ENCODE measurements at regions not wholly inside any gene's neighbourhood (a gene's known extent, or its start where the extent isn't known, plus 50 kb on each side); places are given as distances from the start of the nearest gene placed in this dataset.
"Not testable (repeated sequence)": the region's sequence is repeated elsewhere in the genome, so short reads cannot be mapped to it uniquely, and the experiment has no call there.

DNA sequence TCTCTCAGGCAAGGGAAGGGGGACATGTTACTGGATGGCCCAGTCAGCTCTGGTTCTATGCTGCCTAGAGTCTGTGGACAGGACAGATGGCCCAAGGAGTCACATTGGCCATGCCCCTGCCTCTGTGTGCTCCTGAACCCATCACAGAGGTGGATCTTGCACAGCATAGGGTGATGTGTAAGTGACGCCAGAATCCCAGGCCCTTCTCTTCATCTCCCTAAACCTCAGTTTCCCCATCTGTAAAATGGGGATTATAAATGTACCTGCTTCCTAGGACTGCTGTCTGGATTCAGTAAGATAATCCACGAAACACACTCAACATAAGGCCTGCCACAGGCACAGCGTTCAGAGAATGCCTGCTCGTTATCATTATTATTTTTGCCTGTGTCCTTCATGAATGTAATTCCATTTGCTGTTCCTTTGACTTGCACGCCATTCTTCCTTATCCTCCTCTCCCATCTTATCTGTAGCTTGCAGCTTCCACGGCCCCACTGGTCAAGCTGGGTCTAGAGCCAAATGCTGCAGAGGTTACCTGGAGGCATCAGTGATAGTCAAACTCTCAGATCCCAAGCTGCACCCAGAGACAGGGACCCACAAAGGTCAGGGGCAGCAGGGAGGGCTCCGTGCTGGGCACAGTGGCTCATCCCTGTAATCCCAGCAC lies 207.0 kb downstream of the MN1 start:
- no peak for DNase-seq (ENCODE audit: low spot score)

DNA sequence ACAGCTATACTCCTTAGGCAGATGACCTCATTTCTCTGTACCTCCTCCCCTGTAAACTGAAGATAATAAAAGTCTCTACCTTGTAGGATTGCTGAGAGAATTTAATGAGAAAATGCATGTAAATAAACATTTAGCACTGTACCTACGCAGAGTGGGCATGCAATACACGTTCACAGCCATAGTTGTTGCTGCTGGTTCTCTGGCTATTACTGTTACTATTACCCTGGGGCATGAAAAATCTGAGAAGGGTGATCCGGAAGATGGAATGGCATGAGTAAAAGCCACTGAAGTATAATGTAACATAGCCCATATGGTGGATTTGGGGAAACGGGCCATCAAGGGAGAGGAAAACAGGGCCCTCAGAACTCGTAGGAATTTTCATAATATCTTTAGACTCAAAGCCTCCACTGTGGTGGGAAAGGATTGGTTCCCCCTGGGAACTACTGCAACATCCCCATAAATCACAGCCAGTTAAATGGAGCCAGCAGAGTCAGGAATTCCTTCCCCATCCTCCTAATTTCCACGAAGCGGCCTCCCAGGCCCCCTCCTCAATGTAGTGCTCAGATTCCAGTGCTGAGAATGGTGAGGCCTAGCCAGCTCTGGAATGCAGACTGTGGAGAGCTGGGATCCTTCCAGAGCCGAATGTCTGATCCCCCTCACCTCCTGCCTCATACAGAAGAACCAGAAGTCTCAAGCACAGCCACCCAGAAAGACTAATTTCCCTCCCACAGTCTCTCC lies 205.3 kb downstream of the MN1 start:
- DNase-seq (ENCODE audit: low spot score) = no peak

DNA sequence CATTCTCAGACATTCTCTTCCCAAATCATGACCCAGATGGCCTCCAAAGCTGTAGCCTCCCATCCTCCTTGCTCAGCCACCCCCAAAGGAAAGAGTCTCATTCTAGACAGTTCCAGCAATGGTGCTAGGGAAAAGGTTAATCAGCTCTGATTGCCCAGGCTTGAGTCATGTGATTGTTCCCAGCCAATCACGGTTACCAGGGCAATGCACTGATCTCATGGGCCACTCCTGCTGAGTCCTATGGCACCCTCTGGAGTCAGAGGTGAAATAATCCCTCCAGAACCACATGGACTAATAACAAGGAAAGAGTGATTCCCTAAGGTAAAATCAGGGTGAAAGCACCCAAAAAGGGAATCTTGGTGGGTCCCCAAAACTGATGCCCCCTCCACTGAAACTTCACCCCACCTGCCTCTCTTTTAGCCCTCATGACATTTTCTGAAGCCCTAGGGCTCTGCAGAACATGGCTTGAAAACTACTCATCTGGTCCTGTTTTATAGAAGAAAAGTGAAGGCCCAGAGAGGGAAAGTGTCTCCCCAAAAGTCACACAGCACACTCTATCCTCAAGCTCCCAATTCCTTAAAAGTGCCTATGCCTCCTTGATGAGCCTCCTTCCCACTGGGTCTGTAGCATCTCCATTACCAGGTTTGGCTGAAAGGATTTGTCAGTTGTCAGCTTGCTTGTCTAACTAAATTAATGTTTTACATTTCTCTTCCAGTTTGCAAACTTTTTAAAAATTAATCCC lies 203.7 kb downstream of the MN1 start:
- no peak for DNase-seq (ENCODE audit: low spot score)

DNA sequence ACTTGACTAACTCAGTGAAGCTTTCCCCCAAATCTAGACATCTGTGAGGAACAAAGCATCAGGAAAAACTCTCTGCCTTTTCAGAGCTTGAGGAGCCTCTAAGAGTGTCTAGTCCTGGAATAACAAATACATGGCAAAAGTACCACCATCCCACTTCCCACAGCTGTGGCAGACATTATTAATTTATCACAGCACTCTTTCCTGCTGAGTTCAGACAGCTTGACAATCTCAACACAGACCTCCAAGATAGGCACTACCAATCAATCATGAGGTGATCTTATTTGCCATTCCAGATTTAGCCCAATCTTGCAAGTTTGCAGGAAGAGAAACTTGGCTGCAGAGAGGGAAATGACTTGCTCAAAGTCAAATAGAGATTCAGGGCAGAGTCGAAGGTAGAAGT lies 202.8 kb downstream of the MN1 start:
- no peak for DNase-seq (ENCODE audit: low spot score)

DNA sequence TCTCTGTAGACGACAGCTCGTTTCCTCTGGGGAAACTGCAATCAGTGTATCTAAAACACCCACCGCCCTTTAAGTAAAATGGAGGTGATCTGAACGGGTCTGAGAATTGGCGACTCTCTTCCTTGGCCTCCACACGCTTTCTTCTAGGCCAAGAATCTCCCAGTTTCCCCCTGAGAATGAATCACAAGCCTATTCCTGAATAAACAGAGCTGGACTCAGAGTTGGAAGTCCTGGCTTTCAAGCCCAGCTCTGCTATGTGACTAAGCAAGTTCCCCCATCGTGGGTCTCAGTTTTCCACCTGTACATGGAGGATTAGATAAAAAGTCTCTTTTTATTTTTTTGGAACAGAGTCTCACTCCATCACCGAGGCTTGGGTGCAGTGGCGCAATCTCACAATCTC lies 200.4 kb downstream of the MN1 start:
- DNase-seq (ENCODE audit: low spot score) = no peak

DNA sequence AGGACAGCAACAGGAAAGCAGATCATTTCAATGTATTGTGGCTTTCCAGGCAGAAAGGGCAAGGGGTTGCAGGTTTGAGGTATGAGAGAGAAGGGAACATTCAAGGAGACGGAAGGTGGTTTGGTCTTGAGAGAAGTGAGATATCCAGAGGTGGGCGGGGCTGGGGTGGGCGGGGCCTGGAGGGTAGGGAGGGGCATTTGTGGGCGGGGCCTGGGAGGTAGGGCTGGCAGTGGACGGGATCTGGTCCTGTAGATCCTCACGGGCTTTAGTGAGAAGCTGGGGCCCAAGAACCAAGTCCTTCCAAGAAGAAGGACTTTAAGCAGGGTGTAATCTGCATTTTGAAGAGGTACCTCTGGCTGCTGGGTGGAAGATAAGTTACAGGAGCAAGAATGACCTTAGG lies 199.2 kb downstream of the MN1 start:
- peak; percentile 26 for DNase-seq (ENCODE audit: low spot score)

DNA sequence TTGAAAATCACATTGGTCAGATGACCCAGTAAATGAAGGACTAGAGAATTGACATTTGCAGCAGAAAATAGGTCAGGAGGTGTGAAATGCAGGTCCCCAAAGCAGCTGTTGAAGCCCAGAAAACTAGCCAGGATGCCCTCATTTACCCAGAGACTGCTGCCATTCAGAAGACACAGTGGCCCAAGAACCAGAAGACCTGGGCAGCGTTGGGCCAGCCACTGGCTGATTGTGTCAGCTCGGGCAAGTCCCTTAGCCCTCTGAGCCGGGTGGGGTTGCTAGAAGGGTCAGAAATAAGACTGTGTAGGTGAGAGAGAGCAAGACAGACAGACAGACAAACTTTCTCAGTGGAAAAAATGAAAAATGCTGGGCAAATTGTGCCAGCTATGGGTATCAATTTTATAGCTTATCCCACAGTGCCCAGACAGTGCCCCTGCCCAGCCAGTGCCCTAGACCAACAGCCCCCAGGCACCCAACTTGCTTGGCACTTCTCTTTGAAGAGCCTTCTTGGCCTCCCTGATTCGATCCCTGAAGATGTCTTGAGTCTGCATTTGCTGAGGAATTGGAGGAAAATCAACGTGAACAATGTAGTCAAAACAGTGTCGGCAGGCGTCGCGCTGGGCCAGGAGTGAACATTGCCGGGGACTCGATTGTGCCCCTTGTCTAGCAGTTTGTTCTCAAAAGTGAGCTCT lies 198.3 kb downstream of the MN1 start:
- DNase-seq (ENCODE audit: low spot score) = no peak

DNA sequence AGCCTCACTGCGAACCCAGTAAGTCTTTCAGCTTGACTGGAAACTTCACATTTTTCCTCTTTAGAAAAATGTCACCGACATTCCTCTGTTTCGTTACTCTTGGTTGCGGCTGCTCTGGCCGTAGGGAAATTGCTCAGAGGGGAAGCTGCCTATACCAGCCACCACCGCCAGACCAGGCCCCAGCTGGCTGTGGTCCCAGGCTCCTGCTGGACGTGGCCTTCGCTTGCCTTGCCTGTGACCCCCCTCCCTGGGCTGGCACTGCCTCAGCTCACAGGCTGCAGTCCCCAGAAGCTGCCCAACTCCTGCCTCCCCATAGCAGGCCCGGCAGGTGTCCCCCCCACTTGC lies 197.8 kb downstream of the MN1 start:
- no peak for DNase-seq (ENCODE audit: low spot score)

DNA sequence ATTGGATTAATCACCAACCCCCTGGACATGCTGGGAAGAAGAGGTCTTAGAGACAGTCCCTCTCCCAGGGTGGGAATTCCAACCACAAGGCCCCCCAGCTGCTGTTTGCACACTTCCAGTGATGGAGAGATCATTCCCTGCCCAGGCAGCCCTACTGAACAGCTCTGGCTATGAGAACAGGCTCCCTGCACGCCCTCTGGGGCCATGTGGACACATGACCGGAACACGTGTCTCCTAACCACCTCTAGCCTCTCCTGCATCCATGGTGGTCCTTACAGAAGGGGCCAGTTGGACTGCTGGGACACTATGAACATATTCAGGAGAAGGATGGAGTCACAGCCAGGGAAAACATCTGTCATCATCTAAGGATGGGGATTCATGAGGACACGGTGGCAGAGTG lies 196.2 kb downstream of the MN1 start:
- no peak for DNase-seq (ENCODE audit: low spot score)

DNA sequence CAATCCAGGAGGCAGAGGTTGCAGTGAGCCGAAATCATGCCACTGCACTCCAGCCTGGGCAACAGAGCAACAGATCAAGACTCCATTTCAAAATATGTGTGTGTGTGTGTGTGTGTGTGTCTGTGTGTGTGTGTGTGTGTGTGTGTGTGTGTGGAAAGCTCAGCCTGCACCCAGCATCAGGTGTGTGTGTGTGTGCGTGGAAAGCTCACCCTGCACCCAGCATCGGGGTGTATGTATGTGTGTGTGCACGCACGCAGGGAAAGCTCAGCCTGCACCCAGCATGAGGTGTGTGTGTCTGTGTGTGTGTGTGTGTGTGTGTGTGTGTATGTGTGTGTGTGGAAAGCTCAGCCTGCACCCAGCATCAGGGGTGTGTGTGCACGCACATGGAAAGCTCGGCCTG lies 193.8 kb downstream of the MN1 start:
- not testable (repeated sequence) for DNase-seq (ENCODE audit: low spot score)

DNA sequence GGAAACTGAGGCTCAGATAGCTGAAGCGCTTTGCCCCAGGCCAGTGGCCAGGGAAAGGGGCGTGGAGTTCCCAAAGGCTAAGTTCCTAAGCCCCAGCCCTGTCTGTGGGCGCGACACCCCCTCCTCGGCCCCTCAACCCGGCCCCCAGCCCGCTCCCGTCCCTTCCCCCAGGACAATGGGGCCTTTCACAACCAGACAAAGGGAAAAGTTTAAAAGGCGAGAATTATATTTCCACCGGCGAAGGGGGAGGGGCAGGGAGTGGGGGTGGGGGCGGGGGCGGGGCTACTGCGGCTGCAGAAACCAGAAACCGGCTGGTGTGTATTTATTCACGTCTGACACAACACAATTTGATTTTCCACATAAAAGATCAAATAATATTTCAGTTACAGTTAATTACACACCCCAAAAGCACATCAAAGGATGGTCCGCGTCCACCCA lies 192.1 kb downstream of the MN1 start:
- no peak for DNase-seq (ENCODE audit: low spot score)

DNA sequence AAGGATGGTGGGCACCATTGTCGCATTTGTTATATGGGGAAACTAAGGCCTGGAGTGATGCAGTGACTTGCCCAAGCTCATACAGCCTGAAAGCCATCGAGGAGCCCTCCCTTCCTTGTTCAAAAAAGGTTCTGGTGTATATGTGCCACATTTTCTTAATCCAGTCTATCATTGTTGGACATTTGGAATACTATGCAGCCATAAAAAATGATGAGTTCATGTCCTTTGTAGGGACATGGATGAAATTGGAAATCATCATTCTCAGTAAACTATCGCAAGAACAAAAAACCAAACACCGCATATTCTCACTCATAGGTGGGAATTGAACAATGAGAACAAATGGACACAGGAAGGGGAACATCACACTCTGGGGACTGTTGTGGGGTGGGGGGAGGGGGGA lies 191.4 kb downstream of the MN1 start:
- not testable (repeated sequence) for DNase-seq (ENCODE audit: low spot score)

DNA sequence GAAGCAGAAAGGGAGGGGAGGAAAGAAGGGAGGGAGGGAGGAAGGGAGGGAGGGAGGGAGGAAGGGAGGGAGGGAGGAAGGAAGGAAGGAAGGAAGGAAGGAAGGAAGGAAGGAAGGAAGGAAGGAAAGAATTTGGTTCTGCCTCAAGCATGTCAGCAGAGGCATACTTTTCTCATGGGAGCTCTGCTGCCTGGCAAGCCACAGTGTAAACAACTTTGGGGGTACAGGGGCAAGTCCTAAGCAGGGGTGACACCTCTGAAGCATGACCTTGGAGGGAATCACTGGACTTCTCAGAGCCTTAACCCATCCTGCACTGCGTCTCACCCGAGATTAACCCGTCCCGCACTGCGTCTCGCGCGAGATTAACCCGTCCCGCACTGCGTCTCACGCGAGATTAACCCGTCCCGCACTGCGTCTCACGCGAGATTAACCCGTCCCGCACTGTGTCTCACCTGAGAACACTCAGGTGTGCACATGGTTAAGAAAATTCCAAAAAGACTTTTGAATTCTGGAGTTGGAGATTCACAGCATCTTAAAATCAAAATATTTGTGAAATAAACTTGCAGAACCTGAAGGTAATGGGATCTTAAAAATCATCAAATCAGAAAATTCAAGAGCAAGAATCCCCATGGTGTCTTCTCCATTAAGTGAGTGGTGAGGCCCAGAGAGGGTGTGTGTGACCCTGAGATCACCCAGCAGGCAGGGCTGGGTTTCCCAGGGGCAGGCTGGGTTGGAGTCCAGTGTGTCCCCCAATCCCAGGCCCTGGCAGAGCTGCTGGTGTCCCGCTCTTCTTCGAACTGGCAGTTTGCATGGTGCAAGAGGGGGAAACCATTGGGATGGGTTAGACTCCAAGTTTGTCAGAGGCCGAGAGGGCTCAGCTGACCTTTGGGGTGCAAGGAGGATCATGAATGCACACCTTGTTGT lies 190.4 kb downstream of the MN1 start:
- DNase-seq (ENCODE audit: low spot score) = no peak

DNA sequence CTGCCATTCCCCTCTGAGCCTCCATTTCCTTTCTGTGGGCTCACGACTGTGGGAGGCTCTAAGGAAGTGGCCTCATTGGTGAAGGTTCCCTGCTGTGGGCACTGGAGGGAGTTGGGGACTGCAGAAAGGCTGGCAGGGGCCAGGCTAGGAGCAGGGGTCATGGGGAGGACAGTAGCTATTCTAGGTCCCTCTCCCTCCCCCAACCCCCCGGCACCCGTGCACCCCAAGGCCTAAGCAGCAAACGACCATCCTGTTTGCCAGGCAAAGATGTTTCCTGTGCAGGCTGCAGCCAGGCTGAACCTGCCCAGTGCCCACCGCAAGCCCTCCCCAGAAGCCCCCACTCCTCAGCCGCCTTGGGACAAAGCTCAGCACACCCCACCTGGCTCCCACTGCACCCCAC lies 189.4 kb downstream of the MN1 start:
- no peak for DNase-seq (ENCODE audit: low spot score)

DNA sequence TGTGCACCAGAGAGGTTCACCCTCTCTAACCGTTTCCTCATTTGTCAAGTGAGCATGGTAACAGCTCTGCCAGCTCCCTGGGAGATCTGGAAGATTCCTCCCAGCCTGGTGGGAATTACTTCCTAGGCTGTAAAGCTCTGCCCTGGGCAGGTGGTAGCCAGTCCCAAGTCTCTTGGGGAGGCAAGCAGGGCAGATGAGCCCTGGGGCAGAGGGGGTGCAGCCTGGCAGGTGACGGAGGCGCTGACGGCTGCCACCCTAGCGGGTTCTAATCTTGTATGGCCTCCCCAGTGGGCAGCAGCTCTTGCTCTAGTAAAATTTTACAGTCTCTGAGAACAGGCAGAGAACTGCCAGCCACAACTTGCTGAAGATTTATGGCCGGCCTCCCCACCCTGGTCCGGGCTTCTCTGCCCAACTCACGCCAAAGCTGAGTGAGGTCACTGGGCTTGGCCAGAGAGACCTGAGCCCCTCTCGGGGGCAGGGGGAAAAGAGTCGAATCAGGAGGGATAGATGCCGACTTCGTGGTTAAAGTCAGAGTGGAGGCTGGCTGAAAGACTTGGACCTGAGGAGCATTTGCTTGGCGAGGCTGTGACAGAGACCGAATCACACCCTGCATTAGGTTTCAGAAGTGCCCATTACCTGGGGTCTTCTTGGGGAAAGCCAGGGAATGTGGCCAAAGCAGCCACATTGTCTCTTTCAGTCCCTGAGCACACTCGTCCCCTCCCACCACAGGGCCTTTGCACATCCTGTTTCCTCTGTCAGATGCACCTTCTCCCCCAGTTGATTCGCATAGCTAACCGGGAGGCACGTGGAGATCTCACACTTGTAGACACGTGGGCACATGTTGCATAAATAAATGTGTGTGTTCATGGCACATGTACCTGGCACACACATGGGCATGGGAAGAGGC lies 188.2 kb downstream of the MN1 start:
- no peak for DNase-seq (ENCODE audit: low spot score)

DNA sequence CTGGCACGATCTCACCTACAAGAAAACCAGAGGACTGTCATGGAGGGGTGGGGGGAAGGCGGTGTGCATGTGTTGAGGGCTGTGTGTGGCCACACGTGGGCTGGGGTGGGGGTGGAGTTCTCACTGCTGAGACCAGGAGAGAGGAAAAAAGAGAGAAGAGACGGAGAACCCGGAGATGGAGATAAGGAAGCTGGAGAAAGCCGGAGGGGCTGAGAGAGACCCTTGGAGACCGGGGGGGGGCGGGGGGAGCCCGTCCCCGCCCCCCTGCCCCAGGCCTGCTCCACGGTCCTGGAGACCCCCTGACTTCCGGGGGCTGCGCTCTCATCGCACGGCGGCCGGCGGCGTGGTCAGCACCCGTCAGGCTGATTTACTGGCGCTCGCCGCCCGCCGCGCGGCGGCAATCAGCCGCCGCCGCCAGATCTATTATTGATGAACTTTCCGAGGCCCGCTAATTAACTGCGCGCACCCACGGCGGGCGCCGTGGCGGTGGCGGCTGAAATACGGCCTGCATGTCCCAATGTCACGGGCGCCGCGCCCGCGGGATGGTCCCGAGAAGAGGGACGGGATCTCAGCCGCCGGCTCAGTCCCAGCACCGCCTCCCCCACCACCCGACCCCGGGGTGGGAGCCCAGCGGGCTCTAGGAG lies 187.4 kb downstream of the MN1 start:
- no peak for DNase-seq (ENCODE audit: low spot score)

DNA sequence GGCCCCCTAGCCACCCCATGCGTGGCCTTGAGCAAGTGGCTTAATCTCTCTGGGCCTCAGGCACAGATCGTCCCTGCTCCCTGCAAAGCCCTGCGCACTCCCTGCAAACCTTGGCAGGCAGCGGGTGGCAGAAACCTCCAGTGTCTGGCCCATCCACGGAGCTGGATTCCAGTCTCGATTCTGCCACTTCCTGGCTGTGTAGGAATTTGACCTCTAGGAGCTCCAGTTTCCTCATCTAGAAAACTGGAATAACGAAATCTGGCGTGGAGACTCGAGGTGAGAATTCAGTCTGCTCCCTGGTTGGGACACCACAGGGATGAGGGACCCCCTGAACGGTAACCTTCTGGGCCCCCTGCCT lies 186.9 kb downstream of the MN1 start:
- DNase-seq (ENCODE audit: low spot score) = no peak

DNA sequence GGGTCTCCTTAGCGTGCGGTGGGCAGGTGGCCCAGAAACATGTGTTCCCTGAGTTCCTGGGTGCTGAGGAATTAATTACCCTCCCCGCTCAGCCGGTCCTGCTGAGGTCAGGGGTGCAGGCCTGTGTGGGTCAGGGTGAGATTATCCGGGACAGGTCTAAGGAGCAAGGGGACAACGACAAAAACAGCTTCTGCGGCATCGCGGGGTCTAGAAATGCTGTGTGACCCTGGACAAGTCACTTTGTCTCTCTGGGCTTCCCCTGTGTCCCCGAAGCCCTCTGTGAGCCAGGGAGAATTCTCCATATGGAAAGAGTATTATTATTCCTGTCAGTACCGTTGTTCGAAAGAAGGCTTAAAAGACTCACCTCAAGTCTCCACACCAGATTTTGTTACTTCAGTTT lies 186.1 kb downstream of the MN1 start:
- no peak for DNase-seq (ENCODE audit: low spot score)

DNA sequence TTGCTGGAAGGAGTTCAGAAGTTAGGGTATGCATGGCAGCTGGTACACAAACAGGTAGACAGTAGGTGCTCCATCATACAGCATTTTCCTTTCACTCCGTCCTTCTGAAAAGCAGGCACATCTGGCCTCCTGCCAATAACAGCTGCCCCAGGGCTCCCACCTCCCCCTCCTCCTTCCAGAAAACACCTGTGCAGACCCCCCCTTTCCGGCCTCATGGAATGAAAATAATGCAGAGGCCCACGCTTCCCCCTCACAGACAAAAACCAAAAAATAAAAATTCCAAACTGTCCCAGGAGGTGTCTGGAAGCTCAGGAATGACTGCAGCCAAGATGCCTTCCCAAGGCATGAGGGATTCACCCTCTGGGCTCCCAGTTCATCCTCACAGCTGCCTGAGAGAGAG lies 185.5 kb downstream of the MN1 start:
- DNase-seq (ENCODE audit: low spot score) = no peak

DNA sequence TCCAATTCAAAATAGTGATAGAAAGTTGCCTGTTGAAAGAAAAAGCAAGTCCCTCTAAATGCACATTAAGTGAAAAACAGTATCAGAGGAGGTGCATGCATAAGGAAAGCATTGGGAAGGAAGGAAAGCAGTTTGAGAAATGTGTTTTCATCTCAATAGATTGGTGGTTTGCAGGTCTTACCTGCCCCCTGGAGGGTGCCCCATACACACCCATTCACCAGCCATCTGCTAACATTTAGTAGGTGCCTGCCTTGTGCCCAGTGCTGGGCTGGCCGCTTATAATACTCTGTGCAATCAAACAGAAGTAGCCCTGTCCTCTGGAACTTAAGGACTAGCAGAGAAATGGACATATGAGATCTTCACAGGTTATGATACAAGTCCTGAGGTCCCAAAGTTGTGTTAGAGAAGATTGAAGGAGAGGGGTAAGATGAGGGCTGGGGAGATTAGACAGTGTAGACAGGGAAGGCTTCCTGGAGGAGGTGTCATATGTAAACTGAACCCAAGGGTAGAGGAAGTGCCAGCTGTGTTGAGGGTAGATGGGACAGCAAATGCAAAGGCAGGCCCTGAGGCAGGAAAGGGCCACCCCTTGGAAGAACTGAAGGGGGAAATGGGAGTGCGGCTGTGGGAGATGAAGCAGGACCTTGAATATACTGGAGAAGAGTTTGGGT lies 184.2 kb downstream of the MN1 start:
- no peak for DNase-seq (ENCODE audit: low spot score)

Data from germinal center (tissue), 1 donor.